Lower leg skin (tissue), 4 donors: ENCODE measurements at regions not wholly inside any gene's neighbourhood (a gene's known extent, or its start where the extent isn't known, plus 50 kb on each side); places are given as distances from the start of the nearest gene placed in this dataset.

ENCODE experiments used
- DNase-seq, 2 donors: peaks; one replicate each; pipeline ENCODE4 v3.0.0-alpha.2; 2019; ENCODE audit warnings: low spot score in 2 of 2
- H3K4me3 ChIP-seq: fragments of 200-600 bp; sonication (generic); 2 replicates; pipeline ENCODE4 v1.5.1; 2017; ENCODE audit warnings: mild to moderate bottlenecking, low read depth; ENCODE audit not compliant: poor library complexity, severe bottlenecking
- POLR2A ChIP-seq, 2 donors: fragments of 450-650 bp; IDR thresholded peaks; one replicate each; pipeline ENCODE4 v1.6.1; 2016 to 2017; ENCODE audit warnings: antibody characterized with exemption in 2 of 2, mild to moderate bottlenecking in 1 of 2, moderate library complexity in 1 of 2
- WGBS, 2 donors: methylation state at CpG; one replicate each; pipeline ENCODE4 v1.1.5; 2018; 5-methylcytosine and 5-hydroxymethylcytosine counted together
- intact Hi-C: fragments of 100-400 bp; cut with DNase I; formaldehyde crosslinking; loops from one replicate; pipeline ENCODE4 v1.15.0; 2023; ENCODE audit warnings: low total_unique reads
- TF ChIP-seq, protein P1 (sequence below), 3 donors: fragments of 450-650 bp; IDR thresholded peaks; one replicate each; pipeline ENCODE4 v1.5.1; 2016; ENCODE audit warnings: antibody characterized with exemption in 3 of 3, mild to moderate bottlenecking in 3 of 3, moderate library complexity in 2 of 3

DNA sequence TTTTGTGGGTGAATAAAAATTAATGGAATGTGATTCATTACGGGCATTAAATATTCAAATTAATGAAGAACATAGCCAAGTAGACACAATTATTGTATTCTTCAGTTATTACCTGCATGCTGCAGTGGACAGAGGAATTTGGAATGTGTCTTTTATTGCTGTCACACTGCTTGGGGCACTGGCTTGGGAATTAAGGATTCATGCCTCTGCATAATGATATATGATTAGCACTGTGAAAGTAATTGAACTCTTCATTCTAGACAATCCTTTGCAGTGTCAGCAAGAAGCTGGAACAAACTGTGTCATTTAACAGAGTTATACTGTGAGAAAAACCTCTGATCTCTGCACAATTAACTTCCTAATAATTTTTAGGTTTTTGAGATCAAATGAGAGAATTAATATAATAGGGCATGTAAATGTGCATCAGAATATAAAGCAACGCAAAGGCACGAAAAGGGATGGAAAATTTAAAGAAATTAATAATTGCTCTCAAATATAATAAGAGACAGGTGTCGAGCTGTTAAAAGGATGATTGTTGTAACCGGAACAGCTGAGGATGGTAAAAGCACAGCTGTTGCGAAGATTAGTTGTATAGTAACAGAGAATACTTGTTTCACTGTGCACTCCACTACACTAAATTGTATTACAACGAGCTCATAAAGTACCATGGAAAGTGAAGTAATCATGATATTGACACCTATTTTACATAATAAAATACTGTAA lies 235.1 kb upstream of the MIR17HG start:
- 42 to 49% methylated on average over 7 of the region's 7 CpGs for WGBS, 2 donors
- intact Hi-C loops, result no loop called here
- no peak for DNase-seq
- H3K4me3 ChIP-seq, result no peak overlapping the region
- TF ChIP-seq, protein P1, sequence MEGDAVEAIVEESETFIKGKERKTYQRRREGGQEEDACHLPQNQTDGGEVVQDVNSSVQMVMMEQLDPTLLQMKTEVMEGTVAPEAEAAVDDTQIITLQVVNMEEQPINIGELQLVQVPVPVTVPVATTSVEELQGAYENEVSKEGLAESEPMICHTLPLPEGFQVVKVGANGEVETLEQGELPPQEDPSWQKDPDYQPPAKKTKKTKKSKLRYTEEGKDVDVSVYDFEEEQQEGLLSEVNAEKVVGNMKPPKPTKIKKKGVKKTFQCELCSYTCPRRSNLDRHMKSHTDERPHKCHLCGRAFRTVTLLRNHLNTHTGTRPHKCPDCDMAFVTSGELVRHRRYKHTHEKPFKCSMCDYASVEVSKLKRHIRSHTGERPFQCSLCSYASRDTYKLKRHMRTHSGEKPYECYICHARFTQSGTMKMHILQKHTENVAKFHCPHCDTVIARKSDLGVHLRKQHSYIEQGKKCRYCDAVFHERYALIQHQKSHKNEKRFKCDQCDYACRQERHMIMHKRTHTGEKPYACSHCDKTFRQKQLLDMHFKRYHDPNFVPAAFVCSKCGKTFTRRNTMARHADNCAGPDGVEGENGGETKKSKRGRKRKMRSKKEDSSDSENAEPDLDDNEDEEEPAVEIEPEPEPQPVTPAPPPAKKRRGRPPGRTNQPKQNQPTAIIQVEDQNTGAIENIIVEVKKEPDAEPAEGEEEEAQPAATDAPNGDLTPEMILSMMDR (IDR thresholded peaks at IDR 0.05), result no peak
- TF ChIP-seq POLR2A (IDR thresholded peaks at IDR 0.05), result no peak

DNA sequence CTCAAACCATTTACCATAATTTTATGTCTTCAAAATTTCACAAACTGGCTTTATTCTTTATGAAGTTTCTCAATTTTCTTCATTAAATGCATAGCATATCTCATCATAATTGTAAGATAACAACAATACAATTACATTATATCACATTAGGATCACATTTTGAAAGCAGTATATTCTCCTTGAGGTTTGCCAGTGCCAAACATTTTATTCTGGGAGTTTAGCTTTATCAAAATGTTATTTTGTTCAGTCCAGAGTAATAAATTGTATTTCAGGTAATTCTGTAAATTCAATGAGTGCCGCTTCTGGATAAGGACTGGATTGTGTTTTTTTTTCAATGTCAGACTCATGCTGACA lies 234.6 kb upstream of the MIR17HG start:
- TF ChIP-seq, protein P1 (IDR thresholded peaks at IDR 0.05), result no peak
- no peak for TF ChIP-seq POLR2A (IDR thresholded peaks at IDR 0.05)
- 85 to 94% methylated on average over 1 of the region's 1 CpG for WGBS, 2 donors
- no peak overlapping the region for H3K4me3 ChIP-seq
- intact Hi-C loops, result no loop called here
- no peak for DNase-seq

DNA sequence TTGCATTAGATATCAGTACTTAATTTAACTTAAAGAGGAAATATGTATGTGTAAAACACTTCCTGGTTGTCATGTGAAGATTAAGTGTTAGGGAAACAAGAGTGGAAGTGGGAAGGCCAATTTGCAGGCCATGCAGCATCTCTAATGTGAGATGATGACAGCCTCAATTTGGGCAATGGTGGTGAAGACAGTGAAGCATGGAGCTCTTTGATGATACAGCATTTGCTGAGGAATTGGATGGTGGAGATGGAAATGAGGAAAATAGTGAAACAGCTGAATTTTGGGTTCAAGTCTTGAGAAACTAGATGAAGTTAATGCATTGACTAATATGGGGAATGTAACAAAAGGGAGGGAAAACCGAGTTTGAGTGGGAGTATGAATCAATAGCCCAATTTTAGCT lies 231.7 kb upstream of the MIR17HG start:
- 76 to 81% methylated on average over 1 of the region's 1 CpG for WGBS, 2 donors
- H3K4me3 ChIP-seq, result no peak overlapping the region
- intact Hi-C loops, result no loop called here
- TF ChIP-seq, protein P1 (IDR thresholded peaks at IDR 0.05), result no peak
- TF ChIP-seq POLR2A (IDR thresholded peaks at IDR 0.05), result no peak
- no peak for DNase-seq

DNA sequence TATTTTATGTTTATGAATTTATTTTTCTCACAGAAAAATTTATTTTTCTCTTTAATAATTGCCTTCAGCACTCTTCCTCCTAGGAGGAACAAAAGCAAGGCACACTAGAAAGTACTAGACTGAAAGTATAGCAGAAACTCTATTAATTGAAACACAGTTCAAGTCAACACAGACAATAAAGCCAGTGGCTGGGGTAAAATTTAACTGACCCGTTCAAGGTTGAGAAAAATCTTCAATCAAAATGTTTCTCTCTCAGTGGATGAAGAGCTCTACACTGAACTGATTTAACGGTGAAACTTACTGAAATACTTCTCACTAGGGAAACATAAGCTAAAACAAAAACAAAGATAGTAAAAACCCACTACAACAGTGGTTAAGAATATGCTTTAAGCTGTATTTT lies 230.1 kb upstream of the MIR17HG start:
- intact Hi-C loops, result no loop called here
- no peak overlapping the region for H3K4me3 ChIP-seq
- no peak for TF ChIP-seq POLR2A (IDR thresholded peaks at IDR 0.05)
- TF ChIP-seq, protein P1 (IDR thresholded peaks at IDR 0.05), result no peak
- WGBS, 2 donors, result 79 to 88% methylated on average over 2 of the region's 2 CpGs
- DNase-seq, result no peak

DNA sequence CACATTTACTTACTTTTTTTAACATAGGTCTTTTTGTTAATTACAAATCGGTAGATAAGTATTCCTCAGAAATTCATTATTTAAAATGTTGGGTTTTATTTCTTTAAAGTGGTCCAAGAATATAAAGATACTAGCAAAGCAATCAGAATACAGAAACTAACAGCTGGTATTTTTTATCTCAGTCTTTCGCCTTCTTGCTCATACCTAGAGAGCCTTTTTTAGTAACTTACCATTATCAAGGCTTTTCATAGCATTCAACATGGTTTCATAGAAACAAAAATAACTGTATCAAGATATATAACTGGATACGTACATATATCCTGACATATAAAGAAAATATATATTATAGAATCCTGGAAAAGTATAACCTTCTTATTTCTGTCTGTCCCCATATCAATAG lies 227.8 kb upstream of the MIR17HG start:
- no peak for DNase-seq
- TF ChIP-seq, protein P1 (IDR thresholded peaks at IDR 0.05), result no peak
- TF ChIP-seq POLR2A (IDR thresholded peaks at IDR 0.05), result no peak
- intact Hi-C loops, result no loop called here
- 89 to 91% methylated on average over 3 of the region's 3 CpGs for WGBS, 2 donors
- no peak overlapping the region for H3K4me3 ChIP-seq

DNA sequence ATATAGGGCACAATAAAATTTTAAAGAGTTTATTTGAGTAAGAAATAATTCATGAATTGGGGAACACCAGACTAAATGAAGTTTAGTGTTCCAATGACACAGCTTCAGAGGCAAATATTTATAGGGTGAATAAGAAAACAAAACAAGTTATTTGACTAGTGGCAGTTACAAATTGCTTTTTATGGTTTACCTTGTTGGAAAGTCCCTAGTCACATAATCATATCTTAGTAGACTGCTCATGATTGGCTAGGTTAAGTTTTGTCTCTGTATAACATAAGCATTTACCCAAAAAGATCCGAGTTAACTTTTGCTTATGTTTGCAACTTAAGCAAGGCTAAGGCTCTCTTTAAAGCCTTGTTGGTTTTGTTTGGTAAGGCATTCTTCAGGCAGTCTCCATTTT lies 224.7 kb upstream of the MIR17HG start:
- TF ChIP-seq, protein P1 (IDR thresholded peaks at IDR 0.05), result no peak
- no peak for TF ChIP-seq POLR2A (IDR thresholded peaks at IDR 0.05)
- DNase-seq, result no peak
- WGBS, 2 donors, result 79 to 81% methylated on average over 1 of the region's 1 CpG
- intact Hi-C loops, result no loop called here
- no peak overlapping the region for H3K4me3 ChIP-seq
